SK-N-SH (cell line): ENCODE measurements at regions not wholly inside any gene's neighbourhood (a gene's known extent, or its start where the extent isn't known, plus 50 kb on each side); places are given as distances from the start of the nearest gene placed in this dataset.

Experiments
- CTCF ChIA-PET: fragments of 300-600, 350-600 bp; formaldehyde crosslinking; extraction: SDS; loops from one replicate; lab custom pipeline; 2021; lab: Yijun Ruan, JAX
- POLR2A ChIA-PET: fragments of 350-600 bp; sonication (Branson Sonifier 250); formaldehyde crosslinking; extraction: SDS; loops from one replicate; lab custom pipeline; 2020; ENCODE audit warnings: antibody characterized with exemption, inconsistent platforms; lab: Yijun Ruan, JAX
- DNase-seq: peaks from one replicate; pipeline ENCODE4 v3.0.0; 2012
- H2AFZ ChIP-seq: fragments of 200-600 bp; sonication (generic); 2 replicates; pipeline ENCODE4 v1.8.1; 2016; ENCODE audit warnings: antibody characterized with exemption, mild to moderate bottlenecking, low read depth
- H3F3A ChIP-seq: fragments of 200-600 bp; sonication (generic); replicated peaks from 2 replicates; pipeline ENCODE3; 2016; ENCODE audit warnings: antibody characterized with exemption, mild to moderate bottlenecking; ENCODE audit not compliant: insufficient read depth
- H3K27ac ChIP-seq, 2 experiments: fragments of 200-500 bp in 1 of 2; fragments of 200-600 bp in 1 of 2; sonication (Bioruptor generic) in 1 of 2; sonication (generic), shearing (Covaris generic) in 1 of 2; 2 replicates each; pipeline versions ENCODE4 v1.5.1 to v1.6.1; 2014 to 2016; ENCODE audit warnings: low read depth in 2 of 2, inconsistent platforms in 1 of 2, low read length in 1 of 2, mild to moderate bottlenecking in 1 of 2, mixed read lengths in 1 of 2
- H3K27me3 ChIP-seq: fragments of 200-600 bp; sonication (generic), shearing (Covaris generic); 2 replicates; pipeline ENCODE4 v1.6.1; 2016; ENCODE audit warnings: mixed run types; ENCODE audit not compliant: insufficient read depth
- H3K36me3 ChIP-seq, 2 experiments: fragments of 200-500 bp in 1 of 2; fragments of 200-600 bp in 1 of 2; sonication (Bioruptor generic) in 1 of 2; sonication (generic) in 1 of 2; replicated peaks in 1 of 2; 2 replicates each; pipeline versions ENCODE3 to v1.5.1; 2014 to 2016; ENCODE audit warnings: low read length in 1 of 2, mild to moderate bottlenecking in 1 of 2; ENCODE audit not compliant: insufficient read depth in 2 of 2, control insufficient read depth in 1 of 2
- H3K4me1 ChIP-seq, 2 experiments: fragments of 200-500 bp in 1 of 2; fragments of 200-600 bp in 1 of 2; sonication (Bioruptor generic) in 1 of 2; sonication (generic), shearing (Covaris generic) in 1 of 2; 2 replicates each; pipeline versions ENCODE4 v1.5.1 to v1.6.1; 2014 to 2016; ENCODE audit warnings: low read depth in 1 of 2, low read length in 1 of 2, mixed run types in 1 of 2; ENCODE audit not compliant: insufficient read depth in 2 of 2, control insufficient read depth in 1 of 2
- H3K4me2 ChIP-seq: fragments of 200-600 bp; sonication (generic), shearing (Covaris generic); 2 replicates; pipeline ENCODE4 v1.6.1; 2017; ENCODE audit warnings: mixed run types
- H3K4me3 ChIP-seq, 2 experiments: fragments of 200-500 bp in 1 of 2; fragments of 200-600 bp in 1 of 2; sonication (Bioruptor generic) in 1 of 2; sonication (generic), shearing (Covaris generic) in 1 of 2; 2 replicates each; pipeline versions ENCODE4 v1.5.1 to v1.8.1; 2014 to 2016; ENCODE audit warnings: low read depth in 2 of 2, inconsistent platforms in 1 of 2, low read length in 1 of 2, mild to moderate bottlenecking in 1 of 2, mixed read lengths in 1 of 2, moderate library complexity in 1 of 2
- H3K79me2 ChIP-seq: fragments of 200-600 bp; sonication (generic); 2 replicates; pipeline ENCODE4 v1.8.1; 2017; ENCODE audit warnings: mild to moderate bottlenecking; ENCODE audit not compliant: insufficient read depth
- H3K9ac ChIP-seq: fragments of 200-600 bp; sonication (generic); 2 replicates; pipeline ENCODE4 v1.6.1; 2017; ENCODE audit warnings: mixed run types
- H3K9me2 ChIP-seq: fragments of 200-600 bp; sonication (generic); 2 replicates; pipeline ENCODE4 v1.6.1; 2017; ENCODE audit warnings: mixed run types
- H3K9me3 ChIP-seq: fragments of 200-600 bp; sonication (generic); 2 replicates; pipeline ENCODE4 v1.6.1; 2017; ENCODE audit warnings: mixed run types, mild to moderate bottlenecking, moderate library complexity
- H4K20me1 ChIP-seq: fragments of 200-600 bp; sonication (generic); 2 replicates; pipeline ENCODE4 v1.6.1; 2017; ENCODE audit warnings: mild to moderate bottlenecking, mixed run types; ENCODE audit not compliant: insufficient read depth
- CHD2 ChIP-seq: fragments of 150-350 bp; IDR thresholded peaks from 2 replicates; pipeline ENCODE4 v1.6.1; 2018; ENCODE audit warnings: low read length; ENCODE audit not compliant: partially characterized antibody
- ELF1 ChIP-seq: IDR thresholded peaks from 2 replicates; pipeline ENCODE4 v1.4.0; 2012
- EP300 ChIP-seq, 2 experiments: IDR thresholded peaks; 2 replicates each; pipeline versions ENCODE4 v1.4.0 to v1.6.1; 2012; ENCODE audit warnings: borderline replicate concordance in 1 of 2, low read depth in 1 of 2, low read length in 1 of 2
- FOXJ3 ChIP-seq: sonication (generic); formaldehyde crosslinking; IDR thresholded peaks from 2 replicates; pipeline ENCODE4 v1.5.1; 2020; ENCODE audit warnings: mild to moderate bottlenecking, missing genetic modification reagents
- FOXM1 ChIP-seq: IDR thresholded peaks from 2 replicates; pipeline ENCODE4 v1.4.0; 2012; ENCODE audit warnings: low read depth, mild to moderate bottlenecking
- GATA2 ChIP-seq: sonication (generic); formaldehyde crosslinking; IDR thresholded peaks from 2 replicates; pipeline ENCODE4 v1.5.0; 2020; ENCODE audit warnings: mild to moderate bottlenecking, missing genetic modification reagents
- JUND ChIP-seq: IDR thresholded peaks from 2 replicates; pipeline ENCODE4 v1.4.0; 2012
- MEF2A ChIP-seq: IDR thresholded peaks from 2 replicates; pipeline ENCODE4 v1.4.0; 2012; ENCODE audit warnings: low read depth, borderline replicate concordance
- MXI1 ChIP-seq: IDR thresholded peaks from 2 replicates; pipeline ENCODE4 v1.6.1; 2012; ENCODE audit warnings: mild to moderate bottlenecking, low read depth, low read length, improper control_type of control experiment
- NRF1 ChIP-seq: IDR thresholded peaks from 2 replicates; pipeline ENCODE4 v1.6.1; 2012; ENCODE audit warnings: low read depth, mild to moderate bottlenecking, low read length
- PBX3 ChIP-seq: IDR thresholded peaks from 2 replicates; pipeline ENCODE4; 2012
- POLR2AphosphoS5 ChIP-seq: IDR thresholded peaks from 2 replicates; pipeline ENCODE4 v1.6.1; 2012; ENCODE audit warnings: low read depth, low read length
- RCOR1 ChIP-seq: fragments of 150-350 bp; IDR thresholded peaks from 2 replicates; pipeline ENCODE4 v1.6.1; 2017; ENCODE audit warnings: antibody characterized with exemption, low read length
- RFX5 ChIP-seq: IDR thresholded peaks from 2 replicates; pipeline ENCODE4 v1.6.1; 2012; ENCODE audit warnings: mild to moderate bottlenecking, improper control_type of control experiment, low read length
- RXRA ChIP-seq: IDR thresholded peaks from 2 replicates; pipeline ENCODE4 v1.4.0; 2012; ENCODE audit warnings: low read depth, mild to moderate bottlenecking, borderline replicate concordance
- SIN3A ChIP-seq: IDR thresholded peaks from 2 replicates; pipeline ENCODE4 v1.6.1; 2012; ENCODE audit warnings: low read depth, mild to moderate bottlenecking, low read length, moderate library complexity, borderline replicate concordance
- SMC3 ChIP-seq: IDR thresholded peaks from 2 replicates; pipeline ENCODE4 v1.6.1; 2012; ENCODE audit warnings: low read depth, low read length, improper control_type of control experiment
- TCF12 ChIP-seq: IDR thresholded peaks from 2 replicates; pipeline ENCODE4 v1.4.0; 2012
- USF1 ChIP-seq: IDR thresholded peaks from 2 replicates; pipeline ENCODE4 v1.4.0; 2012; ENCODE audit warnings: low read depth, borderline replicate concordance
- YY1 ChIP-seq: IDR thresholded peaks from 2 replicates; pipeline ENCODE4 v1.4.0; 2012; ENCODE audit warnings: low read depth, mild to moderate bottlenecking
- WGBS: methylation state at CpG from one replicate; pipeline ENCODE4 v1.1.6; 2017; ENCODE audit warnings: low lambda C conversion rate; 5-methylcytosine and 5-hydroxymethylcytosine counted together
- TF ChIP-seq, protein P1 (sequence below): IDR thresholded peaks from 2 replicates; pipeline ENCODE4 v1.4.0; 2012; ENCODE audit warnings: low read depth, borderline replicate concordance
- TF ChIP-seq, protein P2 (sequence below): IDR thresholded peaks from 2 replicates; pipeline ENCODE4 v1.6.1; 2012; ENCODE audit warnings: mild to moderate bottlenecking, low read depth, low read length, moderate library complexity
- TF ChIP-seq, protein P3 (sequence below): IDR thresholded peaks from 2 replicates; pipeline ENCODE4 v1.4.0; 2012; ENCODE audit warnings: low read depth

DNA sequence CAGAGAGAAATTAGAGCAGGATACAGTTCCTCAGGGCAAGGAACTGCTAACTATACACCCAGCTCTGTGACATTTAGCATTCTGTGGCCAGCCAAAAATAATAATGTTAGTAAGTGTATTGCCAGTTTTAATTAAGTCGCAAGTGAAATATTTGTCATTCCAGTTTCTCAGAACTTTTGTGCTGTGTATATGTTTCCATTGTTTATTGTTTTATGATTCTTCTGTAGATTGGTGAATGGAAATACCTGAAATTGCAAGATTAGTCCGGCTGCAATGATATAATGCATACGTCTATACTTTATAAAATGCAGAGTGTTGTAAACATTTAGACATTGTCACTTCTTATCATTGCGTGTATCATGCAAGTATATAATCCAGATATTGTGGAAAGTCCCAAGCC is 351.3 kb upstream of the GRM7 start:
- Histone ChIP-seq H3K9ac (no peak overlapping the region), H3K79me2 (no peaks in the 10 kb centered on the region)

DNA sequence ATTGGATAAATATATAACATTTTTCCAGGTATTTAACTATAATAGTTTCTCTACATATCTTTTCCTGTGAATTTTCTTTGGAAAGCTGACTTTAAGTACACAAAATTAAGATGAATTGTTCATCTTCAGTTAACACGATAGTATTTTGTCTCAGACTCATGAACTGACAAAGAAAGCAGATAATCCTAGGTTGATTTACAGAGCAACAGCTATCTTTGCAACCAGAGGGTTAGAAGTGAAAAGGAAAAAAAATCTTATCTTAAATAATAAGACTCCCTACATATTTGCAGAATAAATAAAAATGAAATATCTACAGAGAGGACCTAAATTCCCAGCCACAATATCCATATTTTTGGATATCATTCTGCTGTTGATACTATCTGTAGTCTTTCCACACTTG is 350.2 kb upstream of the GRM7 start:
- CTCF ChIA-PET: no interaction called here
- no peak for TF ChIP-seq USF1
- TF ChIP-seq MEF2A: no peak
- TF ChIP-seq EP300 (IDR thresholded peaks at IDR 0.05; ENCODE audit: borderline replicate concordance in 1 of 2, low read depth in 1 of 2, low read length in 1 of 2): no peak
- TF ChIP-seq TCF12: no peak
- no peak for TF ChIP-seq RFX5
- no peak for TF ChIP-seq POLR2AphosphoS5
- no peak for TF ChIP-seq SIN3A
- TF ChIP-seq FOXM1: no peak
- TF ChIP-seq JUND: no peak
- no peak for TF ChIP-seq RXRA
- TF ChIP-seq ELF1: no peak
- no peak for TF ChIP-seq PBX3
- TF ChIP-seq, protein P1, sequence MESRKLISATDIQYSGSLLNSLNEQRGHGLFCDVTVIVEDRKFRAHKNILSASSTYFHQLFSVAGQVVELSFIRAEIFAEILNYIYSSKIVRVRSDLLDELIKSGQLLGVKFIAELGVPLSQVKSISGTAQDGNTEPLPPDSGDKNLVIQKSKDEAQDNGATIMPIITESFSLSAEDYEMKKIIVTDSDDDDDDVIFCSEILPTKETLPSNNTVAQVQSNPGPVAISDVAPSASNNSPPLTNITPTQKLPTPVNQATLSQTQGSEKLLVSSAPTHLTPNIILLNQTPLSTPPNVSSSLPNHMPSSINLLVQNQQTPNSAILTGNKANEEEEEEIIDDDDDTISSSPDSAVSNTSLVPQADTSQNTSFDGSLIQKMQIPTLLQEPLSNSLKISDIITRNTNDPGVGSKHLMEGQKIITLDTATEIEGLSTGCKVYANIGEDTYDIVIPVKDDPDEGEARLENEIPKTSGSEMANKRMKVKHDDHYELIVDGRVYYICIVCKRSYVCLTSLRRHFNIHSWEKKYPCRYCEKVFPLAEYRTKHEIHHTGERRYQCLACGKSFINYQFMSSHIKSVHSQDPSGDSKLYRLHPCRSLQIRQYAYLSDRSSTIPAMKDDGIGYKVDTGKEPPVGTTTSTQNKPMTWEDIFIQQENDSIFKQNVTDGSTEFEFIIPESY: no peak
- no peak for TF ChIP-seq FOXJ3 (CRISPR knock-in tag)
- no peak for TF ChIP-seq RCOR1

More for the DNA sequence above, 351.3 kb upstream of the GRM7 start:
- H3K9me3 ChIP-seq: no peaks in the 10 kb centered on the region; the same call in 1 of the 2 replicates
- no peak overlapping the region for H3K4me2 ChIP-seq
- 29% methylated on average over 4 of the region's 4 CpGs for WGBS
- no peak overlapping the region for H3K4me3 ChIP-seq
- ChIA-PET POLR2A (no interaction called here), CTCF (no interaction called here)
- H3K4me1 ChIP-seq: no peaks in the 10 kb centered on the region
- H3K27me3 ChIP-seq: no peaks in the 10 kb centered on the region
- H3F3A ChIP-seq: no peaks in the 10 kb centered on the region
- DNase-seq: no peak
- no peak overlapping the region for H3K27ac ChIP-seq
- TF ChIP-seq TCF12: no peak
- no peak for TF ChIP-seq POLR2AphosphoS5
- no peak for TF ChIP-seq RCOR1
- no peak for TF ChIP-seq GATA2 (CRISPR knock-in tag)
- no peak for TF ChIP-seq MXI1
- TF ChIP-seq FOXJ3 (CRISPR knock-in tag): no peak
- no peak for TF ChIP-seq SMC3
- TF ChIP-seq, protein P2, sequence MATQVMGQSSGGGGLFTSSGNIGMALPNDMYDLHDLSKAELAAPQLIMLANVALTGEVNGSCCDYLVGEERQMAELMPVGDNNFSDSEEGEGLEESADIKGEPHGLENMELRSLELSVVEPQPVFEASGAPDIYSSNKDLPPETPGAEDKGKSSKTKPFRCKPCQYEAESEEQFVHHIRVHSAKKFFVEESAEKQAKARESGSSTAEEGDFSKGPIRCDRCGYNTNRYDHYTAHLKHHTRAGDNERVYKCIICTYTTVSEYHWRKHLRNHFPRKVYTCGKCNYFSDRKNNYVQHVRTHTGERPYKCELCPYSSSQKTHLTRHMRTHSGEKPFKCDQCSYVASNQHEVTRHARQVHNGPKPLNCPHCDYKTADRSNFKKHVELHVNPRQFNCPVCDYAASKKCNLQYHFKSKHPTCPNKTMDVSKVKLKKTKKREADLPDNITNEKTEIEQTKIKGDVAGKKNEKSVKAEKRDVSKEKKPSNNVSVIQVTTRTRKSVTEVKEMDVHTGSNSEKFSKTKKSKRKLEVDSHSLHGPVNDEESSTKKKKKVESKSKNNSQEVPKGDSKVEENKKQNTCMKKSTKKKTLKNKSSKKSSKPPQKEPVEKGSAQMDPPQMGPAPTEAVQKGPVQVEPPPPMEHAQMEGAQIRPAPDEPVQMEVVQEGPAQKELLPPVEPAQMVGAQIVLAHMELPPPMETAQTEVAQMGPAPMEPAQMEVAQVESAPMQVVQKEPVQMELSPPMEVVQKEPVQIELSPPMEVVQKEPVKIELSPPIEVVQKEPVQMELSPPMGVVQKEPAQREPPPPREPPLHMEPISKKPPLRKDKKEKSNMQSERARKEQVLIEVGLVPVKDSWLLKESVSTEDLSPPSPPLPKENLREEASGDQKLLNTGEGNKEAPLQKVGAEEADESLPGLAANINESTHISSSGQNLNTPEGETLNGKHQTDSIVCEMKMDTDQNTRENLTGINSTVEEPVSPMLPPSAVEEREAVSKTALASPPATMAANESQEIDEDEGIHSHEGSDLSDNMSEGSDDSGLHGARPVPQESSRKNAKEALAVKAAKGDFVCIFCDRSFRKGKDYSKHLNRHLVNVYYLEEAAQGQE: no peak
- TF ChIP-seq MEF2A: no peak
- no peak for TF ChIP-seq NRF1
- TF ChIP-seq, protein P3, sequence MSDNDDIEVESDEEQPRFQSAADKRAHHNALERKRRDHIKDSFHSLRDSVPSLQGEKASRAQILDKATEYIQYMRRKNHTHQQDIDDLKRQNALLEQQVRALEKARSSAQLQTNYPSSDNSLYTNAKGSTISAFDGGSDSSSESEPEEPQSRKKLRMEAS: no peak
- no peak for TF ChIP-seq YY1
- no peak for TF ChIP-seq ELF1
- TF ChIP-seq CHD2: no peak
- H4K20me1 ChIP-seq: no peaks in the 10 kb centered on the region
- no peak overlapping the region for H2AFZ ChIP-seq
- no peaks in the 10 kb centered on the region for H3K9me2 ChIP-seq
- H3K36me3 ChIP-seq: no peaks in the 10 kb centered on the region

More for the DNA sequence above, 350.2 kb upstream of the GRM7 start:
- no peaks in the 10 kb centered on the region for H3K9me2 ChIP-seq
- H3K4me2 ChIP-seq: no peak overlapping the region
- POLR2A ChIA-PET: no interaction called here
- H3K9ac ChIP-seq: no peak overlapping the region
- no peak overlapping the region for H3K4me3 ChIP-seq
- WGBS: 29% methylated on average over 1 of the region's 1 CpG
- H2AFZ ChIP-seq: no peak overlapping the region
- H4K20me1 ChIP-seq: no peaks in the 10 kb centered on the region
- H3K36me3 ChIP-seq: no peaks in the 10 kb centered on the region
- no peaks in the 10 kb centered on the region; the same call in 1 of the 2 replicates for H3K9me3 ChIP-seq
- no peaks in the 10 kb centered on the region for H3K27me3 ChIP-seq
- no peaks in the 10 kb centered on the region for H3F3A ChIP-seq
- H3K27ac ChIP-seq: no peak overlapping the region
- H3K79me2 ChIP-seq: no peaks in the 10 kb centered on the region
- DNase-seq: no peak
- no peaks in the 10 kb centered on the region for H3K4me1 ChIP-seq
